ENCODE measurements at regions not wholly inside any gene's neighbourhood (a gene's known extent, or its start where the extent isn't known, plus 50 kb on each side); places are given as distances from the start of the nearest gene placed in this dataset.

- Histone ChIP-seq H3K4me1 (ENCODE audit: control insufficient read depth, insufficient read depth, low read length, poor library complexity, severe bottlenecking) (no peaks in the 10 kb centered on the region), H3K9me3 (ENCODE audit: control insufficient read depth, low read length) (peaks cover 4% of the 10 kb centered on the region), H3K4me3 (ENCODE audit: extremely low read depth, insufficient read depth, low read length, poor library complexity, severe bottlenecking) (no peak overlapping the region), H3K36me3 (ENCODE audit: control insufficient read depth, insufficient read depth, low read length) (no peaks in the 10 kb centered on the region), H3K27ac (ENCODE audit: low read depth, low read length, severe bottlenecking) (no peak overlapping the region)
- WGBS, 2 experiments (ENCODE audit: insufficient coverage in 2 of 2), result 90 to 100% methylated on average over 1 to 2 of the region's 2 CpGs
These were observed 111.0 kb upstream of the CPHXL start for GRCh38 chr16:75837264-75837663.

- 50 to 53% methylated on average over 2 of the region's 2 CpGs for WGBS, 2 experiments (ENCODE audit: insufficient coverage in 2 of 2)
- Histone ChIP-seq H3K4me1 (ENCODE audit: control insufficient read depth, insufficient read depth, low read length, poor library complexity, severe bottlenecking) (no peaks in the 10 kb centered on the region), H3K27ac (ENCODE audit: low read depth, low read length, severe bottlenecking) (no peak overlapping the region), H3K4me3 (ENCODE audit: extremely low read depth, insufficient read depth, low read length, poor library complexity, severe bottlenecking) (no peak overlapping the region), H3K36me3 (ENCODE audit: control insufficient read depth, insufficient read depth, low read length) (no peaks in the 10 kb centered on the region), H3K9me3 (ENCODE audit: control insufficient read depth, low read length) (peaks cover 2% of the 10 kb centered on the region)
These were observed 111.4 kb upstream of the CPHXL start for GRCh38 chr16:75837681-75838080.

GRCh38 chr16:75841517-75841916 lies 115.2 kb upstream of the CPHXL start:
- WGBS, 2 experiments (ENCODE audit: insufficient coverage in 2 of 2), result no CpG with 5 or more reads among the region's 1 CpG
- H3K9me3 ChIP-seq (ENCODE audit: control insufficient read depth, low read length), result no peaks in the 10 kb centered on the region
- no peak overlapping the region for H3K4me3 ChIP-seq (ENCODE audit: extremely low read depth, insufficient read depth, low read length, poor library complexity, severe bottlenecking)
- H3K4me1 ChIP-seq (ENCODE audit: control insufficient read depth, insufficient read depth, low read length, poor library complexity, severe bottlenecking), result no peaks in the 10 kb centered on the region
- no peaks in the 10 kb centered on the region for H3K36me3 ChIP-seq (ENCODE audit: control insufficient read depth, insufficient read depth, low read length)
- no peak overlapping the region for H3K27ac ChIP-seq (ENCODE audit: low read depth, low read length, severe bottlenecking)

GRCh38 chr16:75847172-75847571 lies 120.9 kb upstream of the CPHXL start:
- no peaks in the 10 kb centered on the region for H3K36me3 ChIP-seq (ENCODE audit: control insufficient read depth, insufficient read depth, low read length)
- H3K27ac ChIP-seq (ENCODE audit: low read depth, low read length, severe bottlenecking), result no peak overlapping the region
- no peaks in the 10 kb centered on the region for H3K4me1 ChIP-seq (ENCODE audit: control insufficient read depth, insufficient read depth, low read length, poor library complexity, severe bottlenecking)
- no CpG with 5 or more reads among the region's 1 CpG for WGBS, 2 experiments (ENCODE audit: insufficient coverage in 2 of 2)
- no peaks in the 10 kb centered on the region for H3K9me3 ChIP-seq (ENCODE audit: control insufficient read depth, low read length)
- H3K4me3 ChIP-seq (ENCODE audit: extremely low read depth, insufficient read depth, low read length, poor library complexity, severe bottlenecking), result no peak overlapping the region

GRCh38 chr16:75854152-75854551 lies 127.9 kb upstream of the CPHXL start:
- Histone ChIP-seq H3K27ac (ENCODE audit: low read depth, low read length, severe bottlenecking) (no peak overlapping the region), H3K9me3 (ENCODE audit: control insufficient read depth, low read length) (no peaks in the 10 kb centered on the region), H3K4me1 (ENCODE audit: control insufficient read depth, insufficient read depth, low read length, poor library complexity, severe bottlenecking) (no peaks in the 10 kb centered on the region), H3K4me3 (ENCODE audit: extremely low read depth, insufficient read depth, low read length, poor library complexity, severe bottlenecking) (no peak overlapping the region), H3K36me3 (ENCODE audit: control insufficient read depth, insufficient read depth, low read length) (no peaks in the 10 kb centered on the region)
- 68 to 89% methylated on average over 3 of the region's 4 CpGs for WGBS, 2 experiments (ENCODE audit: insufficient coverage in 2 of 2)

- H3K9me3 ChIP-seq (ENCODE audit: control insufficient read depth, low read length), result no peaks in the 10 kb centered on the region
- peak overlapping the region; percentile 4 for H3K27ac ChIP-seq (ENCODE audit: low read depth, low read length, severe bottlenecking)
- no peaks in the 10 kb centered on the region for H3K4me1 ChIP-seq (ENCODE audit: control insufficient read depth, insufficient read depth, low read length, poor library complexity, severe bottlenecking)
- no peaks in the 10 kb centered on the region for H3K36me3 ChIP-seq (ENCODE audit: control insufficient read depth, insufficient read depth, low read length)
- H3K4me3 ChIP-seq (ENCODE audit: extremely low read depth, insufficient read depth, low read length, poor library complexity, severe bottlenecking), result no peak overlapping the region
- WGBS, 2 experiments (ENCODE audit: insufficient coverage in 2 of 2), result 66 to 77% methylated on average over 7 to 9 of the region's 14 CpGs
These were observed 134.2 kb upstream of the CPHXL start for GRCh38 chr16:75860326-75861053.

- no peaks in the 10 kb centered on the region for H3K36me3 ChIP-seq (ENCODE audit: control insufficient read depth, insufficient read depth, low read length)
- 85 to 88% methylated on average over 3 to 7 of the region's 10 CpGs for WGBS, 2 experiments (ENCODE audit: insufficient coverage in 2 of 2)
- H3K4me1 ChIP-seq (ENCODE audit: control insufficient read depth, insufficient read depth, low read length, poor library complexity, severe bottlenecking), result no peaks in the 10 kb centered on the region
- no peaks in the 10 kb centered on the region for H3K9me3 ChIP-seq (ENCODE audit: control insufficient read depth, low read length)
- H3K27ac ChIP-seq (ENCODE audit: low read depth, low read length, severe bottlenecking), result no peak overlapping the region
- H3K4me3 ChIP-seq (ENCODE audit: extremely low read depth, insufficient read depth, low read length, poor library complexity, severe bottlenecking), result no peak overlapping the region
These were observed 135.2 kb upstream of the CPHXL start for GRCh38 chr16:75861311-75862097.

- Histone ChIP-seq H3K36me3 (ENCODE audit: control insufficient read depth, insufficient read depth, low read length) (no peaks in the 10 kb centered on the region), H3K9me3 (ENCODE audit: control insufficient read depth, low read length) (no peaks in the 10 kb centered on the region), H3K4me3 (ENCODE audit: extremely low read depth, insufficient read depth, low read length, poor library complexity, severe bottlenecking) (no peak overlapping the region), H3K27ac (ENCODE audit: low read depth, low read length, severe bottlenecking) (no peak overlapping the region), H3K4me1 (ENCODE audit: control insufficient read depth, insufficient read depth, low read length, poor library complexity, severe bottlenecking) (no peaks in the 10 kb centered on the region)
- WGBS, 2 experiments (ENCODE audit: insufficient coverage in 2 of 2), result 70 to 88% methylated on average over 1 to 3 of the region's 8 CpGs
These were observed 135.8 kb upstream of the CPHXL start for GRCh38 chr16:75862098-75862386.

GRCh38 chr16:75864243-75864642 lies 138.0 kb upstream of the CPHXL start:
- WGBS, 2 experiments (ENCODE audit: insufficient coverage in 2 of 2), result no CpG with 5 or more reads among the region's 1 CpG
- H3K36me3 ChIP-seq (ENCODE audit: control insufficient read depth, insufficient read depth, low read length), result no peaks in the 10 kb centered on the region
- no peak overlapping the region for H3K4me3 ChIP-seq (ENCODE audit: extremely low read depth, insufficient read depth, low read length, poor library complexity, severe bottlenecking)
- H3K4me1 ChIP-seq (ENCODE audit: control insufficient read depth, insufficient read depth, low read length, poor library complexity, severe bottlenecking), result no peaks in the 10 kb centered on the region
- no peak overlapping the region for H3K27ac ChIP-seq (ENCODE audit: low read depth, low read length, severe bottlenecking)
- H3K9me3 ChIP-seq (ENCODE audit: control insufficient read depth, low read length), result no peaks in the 10 kb centered on the region

GRCh38 chr16:75865736-75866135 lies 139.4 kb upstream of the CPHXL start:
- no peak overlapping the region for H3K27ac ChIP-seq (ENCODE audit: low read depth, low read length, severe bottlenecking)
- no peaks in the 10 kb centered on the region for H3K9me3 ChIP-seq (ENCODE audit: control insufficient read depth, low read length)
- no peaks in the 10 kb centered on the region for H3K36me3 ChIP-seq (ENCODE audit: control insufficient read depth, insufficient read depth, low read length)
- no peak overlapping the region for H3K4me3 ChIP-seq (ENCODE audit: extremely low read depth, insufficient read depth, low read length, poor library complexity, severe bottlenecking)
- no peaks in the 10 kb centered on the region for H3K4me1 ChIP-seq (ENCODE audit: control insufficient read depth, insufficient read depth, low read length, poor library complexity, severe bottlenecking)
- WGBS, 2 experiments (ENCODE audit: insufficient coverage in 2 of 2), result 100% methylated on average over 1 of the region's 3 CpGs; no CpG with 5 or more reads in 1 of the 2 experiments
